ENCODE measurements at regions not wholly inside any gene's neighbourhood (a gene's known extent, or its start where the extent isn't known, plus 50 kb on each side); places are given as distances from the start of the nearest gene placed in this dataset.

GRCh38 chr9:108724122-108724521 is 131.7 kb downstream of the ACTL7B start:
- Histone ChIP-seq H2AK5ac (ENCODE audit: low read length, severe bottlenecking) (no peak overlapping the region), H3K14ac (ENCODE audit: low read length in 2 of 2) (no peak overlapping the region), H3K79me1 (replicated peaks; ENCODE audit: low read length, poor library complexity, severe bottlenecking) (no peaks in the 10 kb centered on the region), H3K4me3 (ENCODE audit: insufficient read depth in 1 of 2, low read depth in 1 of 2, low read length in 2 of 2) (no peak overlapping the region), H2BK5ac (ENCODE audit: low read depth, low read length, poor library complexity, severe bottlenecking) (no peak overlapping the region), H3K23ac (ENCODE audit: low read length in 2 of 2) (no peak overlapping the region), H2BK12ac (ENCODE audit: low read length in 2 of 2) (no peak overlapping the region), H2BK120ac (ENCODE audit: low read depth, low read length) (no peak overlapping the region), H4K8ac (ENCODE audit: low read length) (no peak overlapping the region), H3K4ac (ENCODE audit: low read depth in 1 of 2, low read length in 2 of 2) (no peak overlapping the region), H2AFZ (ENCODE audit: low read depth, low read length) (no peak overlapping the region), H2BK15ac (ENCODE audit: low read depth, poor library complexity, severe bottlenecking) (no peak overlapping the region), H3K9me3 (ENCODE audit: control insufficient read depth, low read length) (no peaks in the 10 kb centered on the region), H3K18ac (ENCODE audit: low read depth in 1 of 2, low read length in 2 of 2) (no peak overlapping the region), H3K4me1 (ENCODE audit: control insufficient read depth, insufficient read depth, low read depth, low read length) (no peaks in the 10 kb centered on the region), H3K36me3 (ENCODE audit: control insufficient read depth in 1 of 2, insufficient read depth in 2 of 2, low read depth in 1 of 2, low read length in 2 of 2) (no peaks in the 10 kb centered on the region), H4K91ac (ENCODE audit: low read length) (no peak overlapping the region), H3K27me3 (ENCODE audit: control insufficient read depth in 1 of 2, insufficient read depth in 1 of 2, low read length in 2 of 2) (no peaks in the 10 kb centered on the region), H3K4me2 (ENCODE audit: low read length, poor library complexity, severe bottlenecking) (no peak overlapping the region), H3K9ac (ENCODE audit: low read length) (no peak overlapping the region), H3K27ac (ENCODE audit: low read length, poor library complexity, severe bottlenecking) (no peak overlapping the region)
- no peak for DNase-seq
- 71% methylated on average over 1 of the region's 4 CpGs for WGBS

GRCh38 chr9:108722396-108722795 is 133.4 kb downstream of the ACTL7B start:
- Histone ChIP-seq H3K4me1 (ENCODE audit: control insufficient read depth, insufficient read depth, low read depth, low read length) (no peaks in the 10 kb centered on the region), H3K23ac (ENCODE audit: low read length in 2 of 2) (no peak overlapping the region), H2AFZ (ENCODE audit: low read depth, low read length) (no peak overlapping the region), H2BK12ac (ENCODE audit: low read length in 2 of 2) (no peak overlapping the region), H3K4me2 (ENCODE audit: low read length, poor library complexity, severe bottlenecking) (no peak overlapping the region), H3K36me3 (ENCODE audit: control insufficient read depth in 1 of 2, insufficient read depth in 2 of 2, low read depth in 1 of 2, low read length in 2 of 2) (no peaks in the 10 kb centered on the region), H3K9ac (ENCODE audit: low read length) (no peak overlapping the region), H3K27ac (ENCODE audit: low read length, poor library complexity, severe bottlenecking) (no peak overlapping the region), H3K9me3 (ENCODE audit: control insufficient read depth, low read length) (no peaks in the 10 kb centered on the region), H3K4me3 (ENCODE audit: insufficient read depth in 1 of 2, low read depth in 1 of 2, low read length in 2 of 2) (no peak overlapping the region), H3K27me3 (ENCODE audit: control insufficient read depth in 1 of 2, insufficient read depth in 1 of 2, low read length in 2 of 2) (no peaks in the 10 kb centered on the region), H4K8ac (ENCODE audit: low read length) (no peak overlapping the region), H2AK5ac (ENCODE audit: low read length, severe bottlenecking) (no peak overlapping the region), H2BK120ac (ENCODE audit: low read depth, low read length) (no peak overlapping the region), H3K79me1 (replicated peaks; ENCODE audit: low read length, poor library complexity, severe bottlenecking) (no peaks in the 10 kb centered on the region), H3K4ac (ENCODE audit: low read depth in 1 of 2, low read length in 2 of 2) (no peak overlapping the region), H4K91ac (ENCODE audit: low read length) (no peak overlapping the region), H2BK15ac (ENCODE audit: low read depth, poor library complexity, severe bottlenecking) (no peak overlapping the region), H3K14ac (ENCODE audit: low read length in 2 of 2) (no peak overlapping the region), H2BK5ac (ENCODE audit: low read depth, low read length, poor library complexity, severe bottlenecking) (no peak overlapping the region), H3K18ac (ENCODE audit: low read depth in 1 of 2, low read length in 2 of 2) (no peak overlapping the region)
- WGBS = 77% methylated on average over 7 of the region's 7 CpGs
- no peak for DNase-seq

GRCh38 chr9:108720191-108720642 is 135.6 kb downstream of the ACTL7B start:
- H2AK5ac ChIP-seq (ENCODE audit: low read length, severe bottlenecking) = no peak overlapping the region
- H3K4me2 ChIP-seq (ENCODE audit: low read length, poor library complexity, severe bottlenecking) = no peak overlapping the region
- H3K4ac ChIP-seq (ENCODE audit: low read depth in 1 of 2, low read length in 2 of 2) = no peak overlapping the region

GRCh38 chr9:108710424-108710823 is 145.4 kb downstream of the ACTL7B start:
- H3K9ac ChIP-seq (ENCODE audit: low read length) = no peak overlapping the region
- no peak overlapping the region for H2BK5ac ChIP-seq (ENCODE audit: low read depth, low read length, poor library complexity, severe bottlenecking)
- H2BK15ac ChIP-seq (ENCODE audit: low read depth, poor library complexity, severe bottlenecking) = no peak overlapping the region
- no peak overlapping the region for H2BK12ac ChIP-seq (ENCODE audit: low read length in 2 of 2)
- no peak overlapping the region for H3K14ac ChIP-seq (ENCODE audit: low read length in 2 of 2)
- no peaks in the 10 kb centered on the region for H3K4me1 ChIP-seq (ENCODE audit: control insufficient read depth, insufficient read depth, low read depth, low read length)
- H4K8ac ChIP-seq (ENCODE audit: low read length) = no peak overlapping the region
- DNase-seq = no peak
- H3K23ac ChIP-seq (ENCODE audit: low read length in 2 of 2) = no peak overlapping the region
- H3K4me3 ChIP-seq (ENCODE audit: insufficient read depth in 1 of 2, low read depth in 1 of 2, low read length in 2 of 2) = no peak overlapping the region
- H2AFZ ChIP-seq (ENCODE audit: low read depth, low read length) = no peak overlapping the region
- H2BK120ac ChIP-seq (ENCODE audit: low read depth, low read length) = no peak overlapping the region
- H3K18ac ChIP-seq (ENCODE audit: low read depth in 1 of 2, low read length in 2 of 2) = no peak overlapping the region
- H3K79me1 ChIP-seq (replicated peaks; ENCODE audit: low read length, poor library complexity, severe bottlenecking) = no peaks in the 10 kb centered on the region
- H4K91ac ChIP-seq (ENCODE audit: low read length) = no peak overlapping the region
- no peak overlapping the region for H3K4me2 ChIP-seq (ENCODE audit: low read length, poor library complexity, severe bottlenecking)
- H3K27ac ChIP-seq (ENCODE audit: low read length, poor library complexity, severe bottlenecking) = no peak overlapping the region
- H3K9me3 ChIP-seq (ENCODE audit: control insufficient read depth, low read length) = peaks cover 3% of the 10 kb centered on the region
- no peaks in the 10 kb centered on the region for H3K36me3 ChIP-seq (ENCODE audit: control insufficient read depth in 1 of 2, insufficient read depth in 2 of 2, low read depth in 1 of 2, low read length in 2 of 2)
- WGBS = 66% methylated on average over 3 of the region's 3 CpGs
- no peaks in the 10 kb centered on the region for H3K27me3 ChIP-seq (ENCODE audit: control insufficient read depth in 1 of 2, insufficient read depth in 1 of 2, low read length in 2 of 2)
- no peak overlapping the region for H2AK5ac ChIP-seq (ENCODE audit: low read length, severe bottlenecking)
- no peak overlapping the region for H3K4ac ChIP-seq (ENCODE audit: low read depth in 1 of 2, low read length in 2 of 2)

More at GRCh38 chr9:108720191-108720642, 135.6 kb downstream of the ACTL7B start:
- 47% methylated on average over 2 of the region's 2 CpGs for WGBS
- Histone ChIP-seq H3K27me3 (ENCODE audit: control insufficient read depth in 1 of 2, insufficient read depth in 1 of 2, low read length in 2 of 2) (no peaks in the 10 kb centered on the region), H2BK15ac (ENCODE audit: low read depth, poor library complexity, severe bottlenecking) (no peak overlapping the region), H3K4me3 (ENCODE audit: insufficient read depth in 1 of 2, low read depth in 1 of 2, low read length in 2 of 2) (no peak overlapping the region), H2BK5ac (ENCODE audit: low read depth, low read length, poor library complexity, severe bottlenecking) (no peak overlapping the region), H3K14ac (ENCODE audit: low read length in 2 of 2) (no peak overlapping the region), H2AFZ (ENCODE audit: low read depth, low read length) (no peak overlapping the region), H2BK12ac (ENCODE audit: low read length in 2 of 2) (no peak overlapping the region), H3K79me1 (replicated peaks; ENCODE audit: low read length, poor library complexity, severe bottlenecking) (no peaks in the 10 kb centered on the region), H3K9me3 (ENCODE audit: control insufficient read depth, low read length) (no peaks in the 10 kb centered on the region), H3K9ac (ENCODE audit: low read length) (no peak overlapping the region), H3K27ac (ENCODE audit: low read length, poor library complexity, severe bottlenecking) (no peak overlapping the region), H3K4me1 (ENCODE audit: control insufficient read depth, insufficient read depth, low read depth, low read length) (no peaks in the 10 kb centered on the region), H3K23ac (ENCODE audit: low read length in 2 of 2) (no peak overlapping the region), H2BK120ac (ENCODE audit: low read depth, low read length) (no peak overlapping the region), H4K91ac (ENCODE audit: low read length) (no peak overlapping the region), H4K8ac (ENCODE audit: low read length) (no peak overlapping the region), H3K36me3 (ENCODE audit: control insufficient read depth in 1 of 2, insufficient read depth in 2 of 2, low read depth in 1 of 2, low read length in 2 of 2) (no peaks in the 10 kb centered on the region), H3K18ac (ENCODE audit: low read depth in 1 of 2, low read length in 2 of 2) (no peak overlapping the region)
- no peak for DNase-seq
